Iris pigment epithelial cell (primary cell): ENCODE measurements at regions not wholly inside any gene's neighbourhood (a gene's known extent, or its start where the extent isn't known, plus 50 kb on each side); places are given as distances from the start of the nearest gene placed in this dataset.

Source experiments
- DNase-seq: peaks from one replicate; pipeline ENCODE4 v3.0.0-alpha.2; 2011; ENCODE audit warnings: low read depth

DNA sequence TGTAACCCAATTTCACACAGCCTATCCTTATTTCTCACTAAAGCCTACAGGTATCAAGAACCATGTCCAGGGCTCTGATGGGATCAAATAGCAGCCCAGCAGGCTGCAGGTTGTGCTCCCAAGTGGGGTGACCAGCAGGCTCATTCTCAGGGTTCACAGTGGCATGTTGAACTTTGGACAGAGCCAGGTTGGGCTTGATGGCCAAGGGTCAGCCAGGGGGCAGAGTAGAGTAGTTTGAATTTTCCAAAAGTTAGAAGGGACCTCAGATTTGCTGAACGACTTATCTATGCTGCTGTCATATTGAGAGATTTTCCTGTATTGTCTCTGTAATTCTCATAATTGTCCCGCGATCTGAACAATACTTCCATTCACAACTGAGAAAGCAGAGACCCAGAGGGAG, 310.8 kb upstream of the BOD1L1 start:
- DNase-seq, result no peak

DNA sequence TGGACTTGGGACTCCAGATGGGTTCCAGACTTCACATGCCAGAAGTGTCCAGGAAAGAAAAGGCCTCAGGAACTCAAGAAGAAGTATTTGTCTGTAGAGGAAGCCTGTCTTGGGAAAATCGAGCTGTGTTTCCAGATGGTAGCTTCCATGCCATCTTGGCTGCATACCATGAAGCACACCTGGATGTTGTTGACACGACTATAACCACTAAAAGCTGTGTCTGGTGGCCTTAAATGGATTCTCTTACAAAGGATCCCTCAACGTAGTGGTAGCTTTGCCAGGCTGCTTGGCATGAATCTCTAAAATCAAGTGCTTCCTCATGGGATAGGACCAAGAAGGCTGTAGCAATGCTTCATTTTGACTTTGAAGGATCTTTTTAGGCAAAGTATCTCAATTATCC, 313.4 kb upstream of the BOD1L1 start:
- no peak for DNase-seq

DNA sequence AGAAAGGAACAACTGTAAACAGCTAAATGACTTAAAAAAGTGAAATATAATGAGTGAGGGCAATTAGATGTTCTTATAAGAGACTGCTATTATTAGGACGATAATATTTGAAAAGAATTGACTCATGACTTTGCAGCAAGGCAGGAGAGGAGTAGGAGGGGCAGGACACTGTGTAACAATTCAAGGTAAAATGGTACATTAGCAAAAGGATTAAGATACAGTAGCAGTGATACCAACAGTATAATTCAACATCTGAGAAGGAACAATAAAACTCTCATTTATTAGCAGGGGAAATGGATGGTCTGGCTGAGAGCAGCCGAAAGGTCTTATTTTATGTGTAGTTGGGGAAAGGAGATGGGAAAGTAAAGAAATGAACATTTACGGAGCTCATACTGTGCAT, 315.5 kb upstream of the BOD1L1 start:
- no peak for DNase-seq

DNA sequence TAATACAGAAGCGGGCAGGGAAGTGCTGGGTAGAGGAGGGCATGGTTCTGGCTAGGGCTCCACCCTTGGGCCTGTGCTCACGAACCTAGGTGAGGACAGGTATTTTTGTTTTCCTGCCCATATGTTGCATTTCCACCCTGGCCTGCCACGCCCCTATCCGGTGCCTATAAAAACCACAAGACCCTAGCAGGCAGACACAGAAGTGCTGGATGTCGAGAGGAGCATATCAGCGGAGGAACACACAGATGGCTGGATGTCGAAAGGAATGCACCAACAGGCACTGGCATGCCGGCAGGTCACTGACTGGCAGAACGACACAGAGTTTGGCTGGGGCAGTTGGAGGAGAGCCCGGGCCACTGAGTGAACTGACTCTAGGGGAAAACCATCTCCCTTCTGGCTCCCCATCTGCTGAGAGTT, 316.6 kb upstream of the BOD1L1 start:
- no peak for DNase-seq

DNA sequence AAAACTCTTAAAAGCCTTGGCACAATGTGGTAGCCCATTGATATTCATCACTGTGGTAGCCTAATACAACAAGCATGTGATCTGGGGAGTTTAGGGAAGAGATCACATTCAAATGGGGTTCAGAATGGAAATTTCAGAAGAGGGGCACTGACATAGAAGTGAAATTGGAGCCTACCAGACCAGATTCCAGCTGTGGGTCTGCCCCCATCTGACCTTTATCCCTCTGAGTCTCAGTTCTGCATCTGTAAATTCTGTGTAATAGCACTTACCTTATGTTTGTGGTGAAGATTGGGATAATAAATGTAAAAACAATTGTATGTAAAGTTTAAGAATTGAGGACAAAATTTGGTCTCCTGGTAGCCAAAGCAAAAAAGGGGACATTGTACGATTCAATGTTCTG, 320.4 kb upstream of the BOD1L1 start:
- DNase-seq, result no peak

DNA sequence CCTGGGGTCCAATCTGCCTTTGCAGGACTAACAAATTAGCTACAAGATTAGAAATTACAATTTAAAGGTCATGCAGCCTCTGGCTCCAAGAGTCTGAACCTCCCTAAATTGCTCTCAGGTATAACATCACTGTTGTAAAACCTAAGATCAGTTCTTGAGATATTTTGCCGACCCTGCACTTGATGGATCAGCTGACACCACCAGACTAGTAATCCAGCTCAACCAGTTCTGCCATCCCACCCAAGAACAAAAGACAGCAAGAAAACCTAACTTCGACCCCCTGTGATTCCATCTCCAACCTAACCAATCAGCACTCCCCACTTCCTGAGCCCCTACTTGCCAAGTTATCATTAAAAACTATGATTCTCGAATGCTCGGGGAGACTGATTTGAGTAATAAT, 323.0 kb upstream of the BOD1L1 start:
- no peak for DNase-seq

DNA sequence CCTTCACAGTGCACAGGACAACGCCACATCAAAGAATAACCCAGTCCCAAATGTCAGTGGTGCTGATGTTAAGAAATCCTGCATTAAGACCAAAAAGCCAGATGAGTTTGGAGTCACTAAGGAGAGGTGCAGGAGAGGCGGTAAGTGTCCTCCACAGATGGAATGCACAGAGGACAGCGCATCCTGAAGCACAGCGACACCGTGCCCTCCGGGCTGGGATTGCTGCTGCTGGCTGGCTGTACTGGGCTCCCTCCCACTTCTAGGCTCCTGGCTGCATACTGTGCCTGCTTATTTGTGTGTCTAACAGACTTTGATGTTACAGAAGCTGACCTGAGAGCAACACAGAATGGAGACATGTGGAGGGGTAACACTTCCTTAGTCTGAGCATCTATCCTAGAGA, 325.6 kb upstream of the BOD1L1 start:
- no peak for DNase-seq

DNA sequence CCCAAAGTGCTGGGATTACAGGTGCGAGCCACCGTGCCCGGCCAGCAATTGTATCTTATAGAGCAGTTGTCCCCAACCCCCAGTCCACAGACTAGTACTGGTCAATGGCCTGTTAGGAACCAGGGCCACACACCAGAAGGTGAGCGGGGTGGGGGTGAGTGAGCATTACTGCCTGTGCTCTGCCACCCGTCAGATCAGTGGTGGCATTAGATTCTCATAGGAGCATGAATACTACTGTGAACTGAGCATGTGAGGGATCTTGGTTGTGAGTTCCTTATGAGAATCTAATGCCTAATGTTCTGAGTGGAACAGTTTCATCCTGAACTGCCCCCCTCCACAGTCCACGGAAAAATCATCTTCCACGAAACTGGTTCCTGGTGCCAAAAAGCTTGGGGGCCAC, 328.0 kb upstream of the BOD1L1 start:
- DNase-seq, result no peak

DNA sequence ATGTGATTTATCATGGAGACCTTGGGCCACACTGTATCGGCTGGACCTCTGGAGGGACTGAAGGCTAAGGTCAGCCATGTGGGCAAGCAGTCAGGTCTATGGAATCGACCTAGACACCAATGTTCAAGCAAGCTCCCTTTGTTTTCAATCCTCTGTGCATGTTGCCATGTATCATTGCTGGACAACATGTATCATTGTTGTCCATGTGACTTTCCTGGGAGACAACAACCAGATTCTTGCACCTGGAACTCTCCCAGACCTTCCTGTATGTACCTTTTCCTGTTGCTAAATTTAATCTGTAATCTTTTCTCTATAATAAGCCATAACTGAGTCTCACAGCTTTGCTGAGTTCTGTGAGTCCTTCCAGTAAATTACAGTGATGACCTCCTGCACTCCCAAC, 329.4 kb upstream of the BOD1L1 start:
- no peak for DNase-seq

DNA sequence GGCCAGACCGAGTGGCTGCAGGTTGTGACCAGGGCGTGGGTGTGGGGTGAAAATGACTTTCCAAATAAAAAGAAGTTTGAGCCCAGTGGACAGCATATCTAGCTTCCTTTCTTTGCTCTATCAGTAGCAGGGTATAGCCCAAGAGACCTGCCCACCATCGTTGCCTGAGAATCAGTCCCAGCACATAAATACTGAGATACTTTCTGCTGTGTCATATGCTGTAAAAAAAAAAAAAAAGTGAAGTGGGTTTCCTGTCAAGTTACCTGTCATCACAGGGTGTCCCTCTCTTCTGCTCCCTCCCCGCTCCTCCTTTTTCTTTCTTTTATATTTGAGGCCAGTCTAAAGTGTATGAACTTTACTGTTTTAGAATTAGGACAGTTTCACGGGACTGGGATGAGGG, 330.3 kb upstream of the BOD1L1 start:
- DNase-seq, result no peak

DNA sequence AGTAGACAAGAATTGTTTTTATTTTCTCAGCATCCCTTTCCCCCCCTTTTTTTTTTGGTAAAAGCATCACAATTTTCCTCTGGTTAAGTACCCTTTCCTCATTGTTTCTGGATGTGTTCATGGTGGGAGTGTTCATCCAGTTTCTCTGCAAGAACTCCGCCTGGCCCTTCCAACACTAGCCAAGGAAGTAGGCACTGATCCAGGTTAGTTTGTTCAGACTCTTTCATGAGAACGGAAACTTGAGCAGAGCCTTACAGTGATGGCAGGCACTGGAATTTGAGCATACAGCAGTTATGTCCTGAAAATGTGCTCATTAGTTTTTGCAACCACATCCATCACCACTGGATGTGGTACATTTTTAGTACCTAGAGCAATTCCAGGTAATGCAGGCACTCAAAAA, 336.1 kb upstream of the BOD1L1 start:
- peak; percentile 71 for DNase-seq

DNA sequence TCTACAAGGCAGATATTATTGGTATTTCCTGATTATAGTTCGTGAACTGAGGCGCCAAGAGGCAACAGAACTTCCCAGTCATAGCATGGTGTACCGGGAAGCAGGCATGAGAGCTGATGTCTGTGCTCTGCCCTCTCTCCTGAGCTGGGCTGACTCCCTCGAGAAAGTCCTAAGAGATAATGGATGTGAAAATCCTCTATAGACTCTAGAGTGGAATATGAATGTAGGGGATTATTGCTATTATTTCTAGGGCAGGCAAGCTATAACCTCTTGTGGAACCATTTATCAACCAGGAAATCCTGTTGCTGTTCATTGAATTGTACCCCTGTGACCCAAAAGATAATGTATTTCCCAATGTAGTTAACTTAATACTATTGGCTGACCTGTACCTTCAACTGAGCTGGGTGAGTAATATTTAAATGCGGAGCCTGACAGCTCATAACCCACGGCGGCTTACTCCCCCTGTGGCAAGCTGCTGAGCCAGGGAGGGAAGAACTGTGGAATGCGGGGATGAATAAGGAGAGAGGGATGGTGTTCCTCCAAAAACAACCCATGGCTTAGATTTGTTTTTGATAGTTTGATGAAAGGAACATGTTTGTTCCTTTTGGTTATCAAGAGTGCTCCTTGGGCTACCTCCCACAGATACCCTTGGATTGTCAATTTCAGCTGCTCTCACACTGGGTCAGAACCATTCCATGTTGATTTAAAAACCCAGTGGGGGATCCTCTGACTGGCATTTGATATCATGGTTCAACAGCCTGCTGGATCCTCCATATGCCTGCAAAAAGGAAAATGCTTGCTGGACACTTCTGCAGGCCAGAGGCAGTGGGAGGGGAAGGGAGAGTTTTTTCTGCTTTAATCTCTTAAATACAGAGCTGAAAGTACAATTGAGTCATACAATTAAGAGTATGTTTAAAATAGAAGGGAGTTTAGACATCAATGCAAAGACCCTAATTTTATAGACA, 339.0 kb upstream of the BOD1L1 start:
- DNase-seq, result peak; percentile 93

DNA sequence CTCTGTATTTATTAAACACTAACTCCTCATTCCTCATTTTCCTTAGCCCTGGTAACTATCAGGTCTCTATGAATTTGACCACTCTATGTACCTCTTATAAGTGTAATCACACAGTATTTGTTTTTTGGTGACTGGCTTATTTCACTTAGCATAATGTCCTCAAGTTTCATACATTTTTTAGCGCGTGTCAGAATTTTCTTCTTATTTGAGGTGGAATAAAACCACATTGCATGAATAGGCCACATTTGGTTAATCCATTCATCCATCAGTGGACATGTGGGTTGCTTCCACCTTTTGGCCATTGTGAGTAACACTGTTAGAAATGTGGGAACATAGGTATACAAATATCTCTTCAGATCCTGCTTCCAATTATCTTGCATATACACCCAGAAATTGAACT, 341.2 kb upstream of the BOD1L1 start:
- DNase-seq, result peak; percentile 53

DNA sequence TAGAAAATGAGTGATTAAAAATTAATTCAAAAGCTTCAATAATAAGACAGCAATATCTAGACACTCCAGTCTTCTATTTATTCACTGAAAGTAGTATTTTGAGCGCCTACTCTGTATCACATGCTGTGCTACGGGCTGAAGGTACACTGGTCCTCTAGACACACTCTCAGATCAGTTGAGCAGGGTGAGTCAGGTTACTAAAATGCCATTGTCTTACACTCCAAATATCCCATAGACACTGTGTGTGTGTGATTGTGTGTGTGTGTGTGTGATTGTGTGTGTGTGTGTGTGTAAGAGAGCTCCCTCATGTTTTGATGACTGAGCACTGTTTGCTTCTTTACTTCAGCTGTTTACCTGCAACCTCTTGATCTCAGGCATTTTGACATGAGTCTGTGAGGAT, 342.8 kb upstream of the BOD1L1 start:
- peak; percentile 47 for DNase-seq

DNA sequence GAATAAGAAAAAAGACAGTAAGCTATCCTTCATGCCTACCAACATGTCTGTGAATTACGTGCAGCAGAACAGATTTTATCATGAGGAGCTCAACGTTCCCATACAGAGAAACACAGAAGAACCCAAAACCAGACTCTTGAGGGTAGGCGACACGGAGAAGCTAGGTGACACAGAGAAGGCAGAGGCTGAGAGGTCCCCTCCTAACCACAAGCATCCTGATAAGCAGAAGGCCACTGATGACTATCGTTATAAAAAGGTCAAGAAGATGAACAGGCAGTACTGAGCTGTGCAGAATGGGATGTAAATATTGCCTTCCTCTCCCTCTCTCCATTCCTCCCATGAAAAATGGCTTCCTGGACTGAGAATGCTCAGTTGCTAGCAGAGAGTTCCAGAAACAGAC, 350.2 kb upstream of the BOD1L1 start:
- no peak for DNase-seq

DNA sequence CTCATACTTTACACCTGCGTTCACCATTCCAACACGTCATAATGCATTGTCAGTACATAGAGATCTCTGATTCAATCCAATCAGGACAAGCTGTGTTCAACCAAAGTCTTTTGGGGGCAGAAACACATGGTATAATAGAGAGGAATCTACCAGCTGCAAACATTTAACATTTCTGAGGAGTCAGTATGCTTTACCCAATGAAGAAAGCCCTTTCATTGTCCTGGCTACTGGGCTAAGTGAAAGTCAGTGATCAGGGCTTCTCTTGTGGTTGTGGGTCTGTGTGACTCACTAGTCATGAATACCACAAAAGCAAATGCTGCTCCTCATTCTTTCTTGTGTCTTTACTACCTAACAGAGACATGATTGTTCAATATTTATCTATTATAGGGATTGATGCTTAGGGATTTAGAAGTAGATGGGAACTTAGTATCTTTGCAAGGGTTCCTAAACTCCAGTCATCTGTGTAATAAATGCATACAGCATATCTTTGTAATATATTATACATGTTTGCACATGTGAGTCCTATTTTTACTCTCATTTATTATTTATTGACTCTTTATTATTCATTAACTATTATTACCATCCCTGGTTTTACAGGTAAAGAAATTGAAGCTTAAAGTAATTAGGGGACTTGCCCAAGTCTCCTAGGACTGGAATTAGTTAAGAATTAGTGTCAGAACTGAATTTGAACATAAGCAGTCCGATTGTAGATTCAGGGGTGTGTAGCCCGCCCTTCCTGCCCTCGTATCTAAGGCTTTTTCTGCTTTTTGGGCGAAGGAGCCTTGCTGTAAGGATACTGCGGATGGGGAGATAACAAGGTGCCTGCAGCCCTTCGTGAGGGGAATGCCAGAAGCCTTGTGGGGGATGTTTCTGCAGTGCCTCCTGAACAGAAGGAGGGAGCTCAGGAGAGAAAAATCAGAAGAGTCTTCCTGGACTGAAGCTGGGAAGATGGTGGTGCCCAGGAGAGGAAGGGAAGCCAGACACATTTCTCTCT, 353.1 kb upstream of the BOD1L1 start:
- peak; percentile 98 for DNase-seq

DNA sequence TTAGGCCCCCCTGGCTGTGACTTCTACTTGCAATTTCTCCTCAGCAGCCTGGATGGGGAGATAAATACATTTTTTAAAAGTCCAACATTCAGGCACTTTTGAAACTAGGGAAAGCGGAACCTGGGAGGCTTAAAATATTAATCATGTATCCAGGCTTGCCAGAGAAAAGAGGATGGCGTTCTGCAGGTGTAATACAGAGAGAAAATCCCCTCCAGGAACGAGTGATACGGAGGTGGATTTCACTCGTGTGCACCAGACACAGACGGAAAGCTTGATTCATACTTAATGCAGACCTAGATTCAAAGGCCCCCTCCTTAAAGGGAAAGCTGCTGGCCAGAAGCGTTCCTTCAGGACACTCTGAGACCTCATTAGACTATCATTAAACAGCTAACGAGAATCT, 354.0 kb upstream of the BOD1L1 start:
- DNase-seq, result no peak

DNA sequence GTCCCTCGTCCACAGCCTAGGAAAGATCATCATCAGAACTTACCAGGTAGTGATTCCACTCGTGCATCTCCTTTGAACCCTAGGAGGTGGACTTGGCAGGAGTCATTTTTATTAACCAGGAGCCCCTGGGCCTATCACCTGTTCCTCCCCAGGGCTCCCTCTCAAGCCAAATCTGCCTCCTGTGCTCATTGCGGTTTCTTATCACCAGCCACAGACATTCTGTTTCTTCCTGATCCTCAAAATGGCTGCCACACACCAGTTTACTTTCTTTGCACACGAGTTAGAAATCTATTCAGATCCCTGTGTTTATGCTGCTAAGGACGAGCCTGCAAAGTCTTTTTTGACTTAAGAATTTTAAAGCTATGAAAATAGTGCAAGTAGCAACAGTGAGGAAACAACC, 354.5 kb upstream of the BOD1L1 start:
- DNase-seq, result no peak

DNA sequence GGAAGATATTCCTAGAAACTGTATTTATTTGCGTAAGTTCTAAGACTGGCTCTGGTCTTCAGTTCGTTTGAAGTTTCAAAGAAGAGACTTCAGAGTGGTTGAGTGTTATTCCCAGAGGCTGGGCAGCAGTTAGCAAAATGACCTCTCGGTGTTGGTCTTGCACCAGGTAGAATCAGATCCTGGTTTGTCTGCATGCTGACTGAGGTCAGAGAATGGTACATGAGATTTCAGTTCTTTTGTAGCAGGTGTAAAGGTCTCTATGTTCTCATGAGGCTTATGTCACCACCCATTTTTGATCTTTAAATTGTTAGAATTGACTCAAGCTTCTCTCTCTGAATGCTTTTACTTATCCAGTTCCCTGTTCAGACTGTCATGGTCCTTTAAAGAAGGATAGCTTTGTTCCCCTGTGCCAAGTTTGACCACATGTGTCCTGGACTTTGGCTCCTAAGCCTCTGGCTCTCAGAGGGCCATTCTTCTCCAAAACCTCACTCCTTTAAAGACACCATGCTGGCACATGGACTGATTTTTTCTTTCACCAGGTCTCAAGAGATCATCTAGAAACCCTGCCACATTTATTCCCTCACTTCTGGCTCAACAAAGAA, 355.8 kb upstream of the BOD1L1 start:
- DNase-seq, result no peak

DNA sequence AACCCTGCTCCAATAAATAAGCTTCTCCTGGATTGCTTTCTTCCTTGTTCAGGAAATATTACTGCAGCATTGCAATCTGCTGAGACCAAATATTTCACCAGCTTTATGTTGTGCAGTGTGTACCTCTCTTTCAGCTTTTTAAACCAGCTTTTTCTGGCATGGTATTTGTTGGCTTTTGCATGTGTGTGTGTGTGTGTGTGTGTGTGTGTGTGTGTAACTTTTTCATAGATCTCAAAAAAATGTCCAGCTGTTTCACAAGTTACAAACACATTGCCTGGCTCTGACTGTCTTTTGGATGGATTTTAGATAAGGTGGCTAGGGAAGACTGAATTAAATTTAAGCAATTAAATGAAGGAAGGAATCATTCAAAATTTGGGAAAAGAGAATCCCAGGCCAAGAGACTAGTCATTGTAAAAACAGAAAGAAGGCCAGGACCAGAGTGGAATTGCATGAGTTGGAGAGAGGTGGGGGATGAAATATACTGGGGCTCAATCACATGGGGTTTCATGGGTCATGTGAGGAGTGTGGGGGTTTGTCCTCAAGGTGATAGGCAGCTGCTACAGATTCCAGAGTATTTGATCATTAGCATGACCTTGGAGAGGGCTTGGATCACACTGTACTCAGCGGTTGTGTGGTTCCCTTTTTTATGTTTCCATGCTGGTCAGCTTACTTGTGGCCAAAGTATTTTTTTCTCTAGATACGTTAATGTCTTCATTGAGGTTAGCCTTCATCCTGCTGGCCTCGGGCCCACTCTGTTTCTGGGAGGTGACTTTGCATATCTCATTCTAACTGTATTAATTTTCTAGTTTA, 357.7 kb upstream of the BOD1L1 start:
- DNase-seq, result peak; percentile 92

DNA sequence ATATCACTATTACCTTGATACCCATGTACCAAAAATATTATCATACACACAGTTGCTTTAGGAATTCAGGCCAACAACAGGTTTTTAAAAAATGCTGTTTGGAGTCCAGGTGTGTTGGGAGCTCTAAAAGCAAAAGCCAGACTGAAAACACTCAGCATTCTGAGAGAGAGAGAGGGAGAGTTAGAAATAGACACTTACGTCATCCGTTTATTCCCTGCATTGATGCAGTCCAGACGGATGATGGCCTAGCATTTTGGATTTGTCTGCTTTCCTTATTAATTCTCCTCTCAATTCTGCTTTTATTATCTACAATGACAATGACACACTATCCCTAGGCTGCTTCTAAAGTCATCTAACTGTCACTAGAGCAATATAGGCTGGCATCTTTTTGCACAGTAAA, 358.3 kb upstream of the BOD1L1 start:
- peak; percentile 64 for DNase-seq

DNA sequence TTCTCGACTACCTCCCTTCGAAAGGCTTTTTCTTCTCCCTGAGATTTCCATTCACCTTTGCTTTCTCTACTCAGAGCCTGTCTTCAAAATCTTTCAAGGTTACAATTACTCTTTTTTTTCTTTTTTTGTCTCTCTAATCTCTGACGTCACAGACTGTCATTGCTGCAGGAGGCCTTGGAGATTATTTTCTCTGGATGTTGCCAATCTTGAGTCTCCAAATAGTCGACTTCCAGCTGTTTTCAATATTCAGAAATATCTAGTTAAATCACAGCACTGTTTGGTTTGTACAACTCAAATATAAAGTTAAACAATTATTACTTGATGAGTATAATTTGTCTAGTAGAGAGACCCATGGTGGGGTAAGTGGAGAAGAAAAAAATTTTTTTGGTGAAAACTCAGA, 359.0 kb upstream of the BOD1L1 start:
- DNase-seq, result no peak
